D341Med (cell line): ENCODE measurements at regions not wholly inside any gene's neighbourhood (a gene's known extent, or its start where the extent isn't known, plus 50 kb on each side); places are given as distances from the start of the nearest gene placed in this dataset.
A peak's percentile ranks its signal among the peaks of the same experiment; 100 is the strongest.

Experiments used
- DNase-seq: peaks from one replicate; pipeline ENCODE4 v3.0.0; 2012; ENCODE audit warnings: low spot score

DNA sequence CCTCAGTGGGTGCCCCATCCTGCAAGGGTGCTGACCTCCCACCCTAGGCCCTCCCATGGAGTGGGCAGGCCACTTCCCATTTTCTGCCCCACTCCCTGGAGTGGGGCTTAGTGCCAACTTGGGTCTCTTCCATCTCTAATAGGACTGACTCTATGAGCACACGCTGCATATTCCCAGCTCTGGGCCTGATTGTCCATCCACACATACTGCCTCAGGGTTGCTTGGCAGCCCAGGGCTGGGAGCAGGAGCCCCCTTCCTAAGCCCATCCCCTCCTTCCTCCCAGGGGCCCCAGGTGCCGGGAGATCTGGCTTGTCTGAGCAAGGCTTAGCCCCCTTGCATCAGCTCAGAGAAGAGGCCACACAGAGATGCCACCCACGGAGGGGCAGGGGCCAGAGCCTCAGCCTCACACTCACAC lies 55.1 kb downstream of the PJA1 start:
- DNase-seq: no peak

DNA sequence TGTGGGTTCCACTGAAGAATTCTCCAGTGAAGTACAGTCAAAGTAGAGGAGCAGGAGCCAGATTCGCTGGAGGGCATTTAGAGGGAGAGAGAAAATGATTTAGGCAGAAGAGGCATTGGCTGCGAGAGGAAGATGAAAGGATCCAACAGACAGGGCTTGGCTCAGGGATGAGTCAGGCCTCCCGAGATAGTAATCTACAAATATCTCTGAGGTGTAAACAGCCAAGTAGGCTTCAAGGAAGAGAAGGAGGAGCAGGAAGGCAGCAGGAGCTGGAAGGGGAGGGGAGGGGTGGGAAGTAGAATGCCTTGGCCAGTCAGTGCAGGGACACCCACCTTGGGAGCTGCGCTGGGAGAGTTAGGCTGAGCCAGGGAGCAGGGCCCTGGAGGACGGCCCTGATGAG lies 55.5 kb downstream of the PJA1 start:
- no peak for DNase-seq

GRCh38 chrX:69109036-69109663 lies 56.1 kb downstream of the PJA1 start:
- no peak for DNase-seq

GRCh38 chrX:69107747-69108401 lies 57.4 kb downstream of the PJA1 start:
- no peak for DNase-seq

DNA sequence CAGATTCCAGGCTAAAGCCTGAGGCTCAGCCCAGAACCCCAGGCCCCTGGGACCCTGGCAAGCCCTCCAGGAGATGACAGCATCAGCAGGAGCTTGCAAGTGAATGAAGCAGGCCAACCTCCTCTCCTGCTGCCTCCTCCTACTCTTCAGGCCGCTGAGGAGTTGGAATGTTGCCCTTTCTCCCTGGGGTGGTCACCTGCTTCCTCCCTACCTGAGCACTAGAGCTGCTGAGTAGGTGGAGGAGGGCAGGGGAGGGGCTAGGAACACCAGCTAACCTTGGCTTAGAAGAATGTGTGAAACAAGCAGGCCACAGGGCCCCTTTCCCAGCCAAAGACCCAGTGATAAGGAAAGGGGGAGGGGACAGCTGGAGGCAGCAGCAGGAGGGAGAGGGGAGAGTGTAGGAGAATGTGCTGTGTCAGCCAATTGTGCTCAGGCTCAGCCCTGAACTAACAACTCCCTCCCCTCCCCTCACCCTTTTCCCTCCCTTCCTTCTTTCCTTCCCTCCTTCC lies 58.0 kb downstream of the PJA1 start:
- DNase-seq: no peak

DNA sequence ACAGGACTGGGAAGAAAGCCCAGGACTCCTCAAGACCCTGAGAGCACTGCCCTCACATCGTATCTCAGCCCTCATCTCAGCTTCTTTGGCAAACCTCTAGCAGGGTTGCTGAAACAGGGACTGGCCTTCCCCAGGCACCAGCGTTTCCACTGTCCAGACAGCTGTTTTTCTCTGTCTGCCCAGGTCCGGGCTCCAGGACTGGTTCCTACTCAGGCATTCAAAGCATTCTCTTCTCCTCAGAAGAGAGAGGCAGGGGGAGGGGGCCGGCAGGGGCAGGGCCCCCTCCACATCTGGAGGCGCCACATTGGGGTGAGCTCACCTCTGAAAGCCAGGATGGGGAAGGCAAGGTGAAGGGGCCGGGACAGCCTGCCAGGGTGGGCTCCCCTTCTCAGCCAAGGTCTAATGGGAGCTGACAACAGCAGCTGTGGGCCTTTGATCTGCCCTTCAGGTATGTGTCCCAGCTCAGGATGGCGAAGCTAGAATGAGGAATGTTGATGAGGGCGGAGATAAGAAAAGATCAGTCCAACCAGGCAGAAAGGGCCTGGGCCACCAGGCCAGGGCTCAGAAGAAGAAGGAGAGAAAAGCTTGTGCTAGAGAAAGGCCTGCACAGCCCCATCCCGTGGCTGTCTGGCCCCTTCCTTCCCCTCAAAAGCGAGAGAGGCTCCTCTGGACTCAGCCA lies 60.4 kb downstream of the PJA1 start:
- DNase-seq: no peak

GRCh38 chrX:69103539-69103938 lies 61.7 kb downstream of the PJA1 start:
- no peak for DNase-seq

GRCh38 chrX:69102612-69103194 lies 62.5 kb downstream of the PJA1 start:
- no peak for DNase-seq

- DNase-seq: no peak
Observed at GRCh38 chrX:69101683-69102251, 63.5 kb downstream of the PJA1 start.

GRCh38 chrX:69100478-69100877 lies 64.8 kb downstream of the PJA1 start:
- no peak for DNase-seq

- no peak for DNase-seq
Observed at GRCh38 chrX:69097451-69098236, 67.6 kb downstream of the PJA1 start.

DNA sequence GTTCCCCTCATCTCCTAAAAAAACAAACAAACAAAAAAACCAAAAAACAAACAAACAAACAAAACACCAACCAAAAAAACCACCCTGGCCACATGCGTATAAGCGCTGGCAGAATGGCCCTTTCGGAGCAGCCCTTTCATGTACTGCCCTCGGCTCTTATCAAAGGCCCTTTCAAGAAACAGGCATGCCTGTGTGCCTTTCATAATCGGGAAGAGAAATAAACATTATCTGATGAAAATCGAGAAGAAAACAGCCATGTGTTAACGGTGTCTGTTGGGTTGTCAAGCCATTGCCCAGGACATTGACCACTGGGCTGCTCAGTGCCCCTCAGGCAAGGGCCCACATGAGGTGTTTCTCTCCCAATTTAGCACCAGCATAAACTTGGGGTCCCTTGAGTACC lies 68.3 kb downstream of the PJA1 start:
- no peak for DNase-seq

- peak; percentile 35 for DNase-seq
Observed at GRCh38 chrX:69094977-69095669, 70.1 kb downstream of the PJA1 start.

- peak; percentile 68 for DNase-seq
Observed at GRCh38 chrX:69093960-69094871, 71.0 kb downstream of the PJA1 start.

DNA sequence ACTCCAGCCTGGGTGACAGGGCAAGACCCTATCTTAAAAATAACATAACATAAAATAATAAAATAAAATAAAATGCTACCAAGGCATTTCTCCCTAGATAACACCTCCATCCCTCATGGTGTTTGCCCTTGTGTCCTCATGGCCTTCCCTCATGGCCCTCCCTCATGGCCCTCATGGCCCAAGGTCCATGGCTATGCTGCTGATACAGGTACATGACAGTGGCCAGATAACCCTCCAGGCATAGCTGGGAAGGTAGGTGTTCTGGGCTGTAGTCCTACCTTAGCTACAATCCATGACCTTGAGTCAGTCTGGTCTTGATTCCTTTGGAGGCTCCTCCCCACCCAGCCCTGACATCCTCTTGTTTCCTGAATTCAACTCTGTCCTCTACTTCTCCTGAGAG lies 75.2 kb downstream of the PJA1 start:
- DNase-seq: no peak

- no peak for DNase-seq
Observed at GRCh38 chrX:69089203-69089602, 76.0 kb downstream of the PJA1 start.

GRCh38 chrX:69088171-69088938 lies 76.9 kb downstream of the PJA1 start:
- DNase-seq: no peak

GRCh38 chrX:69085826-69086225 lies 79.4 kb downstream of the PJA1 start:
- no peak for DNase-seq

- no peak for DNase-seq
Observed at GRCh38 chrX:69085151-69085550, 80.1 kb downstream of the PJA1 start.
